Stomach smooth muscle (tissue), 2 donors: ENCODE measurements at regions not wholly inside any gene's neighbourhood (a gene's known extent, or its start where the extent isn't known, plus 50 kb on each side); places are given as distances from the start of the nearest gene placed in this dataset.

ENCODE experiments used
- H3K27ac ChIP-seq: one replicate; pipeline ENCODE4 v1.7.0; 2013; ENCODE audit warnings: mild to moderate bottlenecking, low read length, inconsistent platforms
- H3K27me3 ChIP-seq, 2 donors: one replicate each; pipeline ENCODE4 v1.7.0; 2013; ENCODE audit warnings: low read length in 2 of 2; ENCODE audit not compliant: insufficient read depth in 2 of 2, control insufficient read depth in 1 of 2
- H3K36me3 ChIP-seq, 2 donors: one replicate each; pipeline ENCODE4 v1.7.0; 2013; ENCODE audit warnings: low read length in 2 of 2; ENCODE audit not compliant: control insufficient read depth in 2 of 2, insufficient read depth in 2 of 2
- H3K4me1 ChIP-seq: one replicate; pipeline ENCODE4 v1.7.0; 2013; ENCODE audit warnings: low read length; ENCODE audit not compliant: control insufficient read depth, insufficient read depth
- H3K4me3 ChIP-seq, 2 donors: one replicate each; pipeline ENCODE4 v1.7.0; 2013; ENCODE audit warnings: low read length in 2 of 2
- H3K9ac ChIP-seq, 2 donors: one replicate each; pipeline ENCODE4 v1.7.0; 2013; ENCODE audit warnings: low read length in 2 of 2, mild to moderate bottlenecking in 1 of 2
- H3K9me3 ChIP-seq, 2 donors: one replicate each; pipeline ENCODE4 v1.7.0; 2013; ENCODE audit warnings: low read length in 2 of 2; ENCODE audit not compliant: control insufficient read depth in 2 of 2
- donor health status: healthy.
- donor health status: Pancreatic carcinoma.

GRCh38 chr20:57802765-57803507, 93.1 kb upstream of the PMEPA1 start:
- peaks cover 0 to 2% of the 10 kb centered on the region in 2 donors for H3K27me3 ChIP-seq
- no peaks in the 10 kb centered on the region for H3K36me3 ChIP-seq
- no peak overlapping the region for H3K27ac ChIP-seq
- H3K4me3 ChIP-seq, result no peak overlapping the region
- H3K9ac ChIP-seq, result no peak overlapping the region
- H3K9me3 ChIP-seq, result no peaks in the 10 kb centered on the region
- peaks cover 14% of the 10 kb centered on the region for H3K4me1 ChIP-seq

GRCh38 chr20:57801581-57801980, 91.8 kb upstream of the PMEPA1 start:
- Histone ChIP-seq H3K36me3 (no peaks in the 10 kb centered on the region), H3K27me3 (peaks cover 0 to 2% of the 10 kb centered on the region in 2 donors), H3K4me1 (peaks cover 7% of the 10 kb centered on the region)

GRCh38 chr20:57800791-57801430, 91.1 kb upstream of the PMEPA1 start:
- peaks cover 0 to under 1% of the 10 kb centered on the region in 2 donors for H3K27me3 ChIP-seq
- no peaks in the 10 kb centered on the region for H3K36me3 ChIP-seq
- H3K4me1 ChIP-seq, result peaks cover 7% of the 10 kb centered on the region
- no peak overlapping the region for H3K27ac ChIP-seq
- H3K9me3 ChIP-seq, result no peaks in the 10 kb centered on the region
- H3K4me3 ChIP-seq, result no peak overlapping the region
- no peak overlapping the region for H3K9ac ChIP-seq

More at GRCh38 chr20:57801581-57801980, 91.8 kb upstream of the PMEPA1 start:
- H3K9me3 ChIP-seq, result no peaks in the 10 kb centered on the region
- H3K4me3 ChIP-seq, result no peak overlapping the region
- H3K27ac ChIP-seq, result no peak overlapping the region
- H3K9ac ChIP-seq, result no peak overlapping the region

- peaks cover 7% of the 10 kb centered on the region for H3K4me1 ChIP-seq
- no peaks in the 10 kb centered on the region for H3K9me3 ChIP-seq
- no peaks in the 10 kb centered on the region for H3K27me3 ChIP-seq
- H3K9ac ChIP-seq, result no peak overlapping the region
- H3K27ac ChIP-seq, result no peak overlapping the region
- H3K4me3 ChIP-seq, result no peak overlapping the region
- H3K36me3 ChIP-seq, result no peaks in the 10 kb centered on the region
Measured at GRCh38 chr20:57797401-57797800, 87.6 kb upstream of the PMEPA1 start.

GRCh38 chr20:57795977-57796560, 86.3 kb upstream of the PMEPA1 start:
- Histone ChIP-seq H3K27me3 (no peaks in the 10 kb centered on the region), H3K9ac (no peak overlapping the region), H3K36me3 (no peaks in the 10 kb centered on the region), H3K4me1 (peaks cover 6% of the 10 kb centered on the region), H3K9me3 (no peaks in the 10 kb centered on the region), H3K4me3 (no peak overlapping the region), H3K27ac (no peak overlapping the region)

GRCh38 chr20:57795342-57795697, 85.5 kb upstream of the PMEPA1 start:
- no peaks in the 10 kb centered on the region for H3K36me3 ChIP-seq
- H3K27me3 ChIP-seq, result no peaks in the 10 kb centered on the region
- H3K9me3 ChIP-seq, result no peaks in the 10 kb centered on the region
- H3K27ac ChIP-seq, result no peak overlapping the region
- no peaks in the 10 kb centered on the region for H3K4me1 ChIP-seq
- no peak overlapping the region for H3K4me3 ChIP-seq
- H3K9ac ChIP-seq, result no peak overlapping the region

GRCh38 chr20:57794600-57795341, 85.0 kb upstream of the PMEPA1 start:
- Histone ChIP-seq H3K4me1 (no peaks in the 10 kb centered on the region), H3K27ac (no peak overlapping the region), H3K36me3 (no peaks in the 10 kb centered on the region), H3K9me3 (no peaks in the 10 kb centered on the region), H3K9ac (no peak overlapping the region), H3K27me3 (no peaks in the 10 kb centered on the region), H3K4me3 (no peak overlapping the region)

GRCh38 chr20:57794036-57794435, 84.2 kb upstream of the PMEPA1 start:
- H3K27ac ChIP-seq, result no peak overlapping the region
- H3K4me1 ChIP-seq, result no peaks in the 10 kb centered on the region
- no peaks in the 10 kb centered on the region for H3K36me3 ChIP-seq
- no peaks in the 10 kb centered on the region for H3K9me3 ChIP-seq
- H3K9ac ChIP-seq, result no peak overlapping the region
- no peak overlapping the region for H3K4me3 ChIP-seq
- no peaks in the 10 kb centered on the region for H3K27me3 ChIP-seq

- no peak overlapping the region for H3K27ac ChIP-seq
- H3K9me3 ChIP-seq, result no peaks in the 10 kb centered on the region
- H3K9ac ChIP-seq, result no peak overlapping the region
- no peaks in the 10 kb centered on the region for H3K4me1 ChIP-seq
- no peaks in the 10 kb centered on the region for H3K36me3 ChIP-seq
- H3K27me3 ChIP-seq, result no peaks in the 10 kb centered on the region
- H3K4me3 ChIP-seq, result no peak overlapping the region
Measured at GRCh38 chr20:57793421-57793820, 83.6 kb upstream of the PMEPA1 start.

GRCh38 chr20:57792386-57793080, 82.7 kb upstream of the PMEPA1 start:
- Histone ChIP-seq H3K9me3 (no peaks in the 10 kb centered on the region), H3K27me3 (no peaks in the 10 kb centered on the region), H3K4me3 (no peak overlapping the region), H3K27ac (no peak overlapping the region), H3K36me3 (no peaks in the 10 kb centered on the region), H3K4me1 (no peaks in the 10 kb centered on the region), H3K9ac (no peak overlapping the region)
